IPS-15b (cell line): ENCODE measurements at regions not wholly inside any gene's neighbourhood (a gene's known extent, or its start where the extent isn't known, plus 50 kb on each side); places are given as distances from the start of the nearest gene placed in this dataset.
"Not testable (repeated sequence)": the region's sequence is repeated elsewhere in the genome, so short reads cannot be mapped to it uniquely, and the experiment has no call there.

Experiments
- H3K27me3 ChIP-seq: one replicate; pipeline ENCODE4 v1.6.1; 2013; ENCODE audit warnings: low read length; ENCODE audit not compliant: control insufficient read depth, insufficient read depth
- H3K36me3 ChIP-seq: one replicate; pipeline ENCODE4 v1.6.1; 2013; ENCODE audit warnings: low read length; ENCODE audit not compliant: control insufficient read depth, insufficient read depth
- H3K4me1 ChIP-seq: one replicate; pipeline ENCODE4 v1.6.1; 2013; ENCODE audit warnings: mild to moderate bottlenecking, low read length; ENCODE audit not compliant: control insufficient read depth, insufficient read depth
- H3K4me3 ChIP-seq: one replicate; pipeline ENCODE4 v1.5.1; 2013; ENCODE audit warnings: low read depth, low read length
- H3K9ac ChIP-seq: one replicate; pipeline ENCODE4 v1.6.1; 2013; ENCODE audit warnings: low read depth, mild to moderate bottlenecking, low read length
- H3K9me3 ChIP-seq: one replicate; pipeline ENCODE4 v1.6.1; 2013; ENCODE audit warnings: mild to moderate bottlenecking, low read length; ENCODE audit not compliant: control insufficient read depth, insufficient read depth

GRCh38 chr10:60479305-60480020 is 89.8 kb upstream of the ANK3 start:
- Histone ChIP-seq H3K4me1 (peaks cover 3% of the 10 kb centered on the region), H3K9ac (no peak overlapping the region), H3K36me3 (no peaks in the 10 kb centered on the region), H3K4me3 (no peak overlapping the region), H3K9me3 (no peaks in the 10 kb centered on the region), H3K27me3 (no peaks in the 10 kb centered on the region)

- H3K4me1 ChIP-seq, result peaks cover 3% of the 10 kb centered on the region
- no peaks in the 10 kb centered on the region for H3K9me3 ChIP-seq
- H3K27me3 ChIP-seq, result no peaks in the 10 kb centered on the region
- H3K4me3 ChIP-seq, result no peak overlapping the region
- no peak overlapping the region for H3K9ac ChIP-seq
- no peaks in the 10 kb centered on the region for H3K36me3 ChIP-seq
Observed at GRCh38 chr10:60476451-60476850, 86.8 kb upstream of the ANK3 start.

GRCh38 chr10:60473557-60473956 is 83.9 kb upstream of the ANK3 start:
- H3K9me3 ChIP-seq, result no peaks in the 10 kb centered on the region
- no peaks in the 10 kb centered on the region for H3K27me3 ChIP-seq
- no peak overlapping the region for H3K4me3 ChIP-seq
- H3K4me1 ChIP-seq, result no peaks in the 10 kb centered on the region
- no peaks in the 10 kb centered on the region for H3K36me3 ChIP-seq
- no peak overlapping the region for H3K9ac ChIP-seq

GRCh38 chr10:60470091-60470490 is 80.4 kb upstream of the ANK3 start:
- H3K27me3 ChIP-seq, result no peaks in the 10 kb centered on the region
- no peaks in the 10 kb centered on the region for H3K4me1 ChIP-seq
- H3K9ac ChIP-seq, result no peak overlapping the region
- no peaks in the 10 kb centered on the region for H3K9me3 ChIP-seq
- no peaks in the 10 kb centered on the region for H3K36me3 ChIP-seq
- H3K4me3 ChIP-seq, result no peak overlapping the region

GRCh38 chr10:60469147-60469546 is 79.5 kb upstream of the ANK3 start:
- H3K4me3 ChIP-seq, H3K9ac ChIP-seq, H3K27me3 ChIP-seq, H3K36me3 ChIP-seq, H3K4me1 ChIP-seq, H3K9me3 ChIP-seq: not testable (repeated sequence)

- H3K4me1 ChIP-seq, result no peaks in the 10 kb centered on the region
- no peak overlapping the region for H3K4me3 ChIP-seq
- no peak overlapping the region for H3K9ac ChIP-seq
- no peaks in the 10 kb centered on the region for H3K27me3 ChIP-seq
- no peaks in the 10 kb centered on the region for H3K36me3 ChIP-seq
- no peaks in the 10 kb centered on the region for H3K9me3 ChIP-seq
Observed at GRCh38 chr10:60467202-60467546, 77.5 kb upstream of the ANK3 start.

- H3K9ac ChIP-seq, result no peak overlapping the region
- H3K36me3 ChIP-seq, result no peaks in the 10 kb centered on the region
- H3K27me3 ChIP-seq, result no peaks in the 10 kb centered on the region
- H3K4me1 ChIP-seq, result no peaks in the 10 kb centered on the region
- no peak overlapping the region for H3K4me3 ChIP-seq
- H3K9me3 ChIP-seq, result no peaks in the 10 kb centered on the region
Observed at GRCh38 chr10:60466267-60467201, 76.9 kb upstream of the ANK3 start.

- no peaks in the 10 kb centered on the region for H3K36me3 ChIP-seq
- H3K27me3 ChIP-seq, result no peaks in the 10 kb centered on the region
- no peaks in the 10 kb centered on the region for H3K9me3 ChIP-seq
- no peak overlapping the region for H3K9ac ChIP-seq
- H3K4me3 ChIP-seq, result no peak overlapping the region
- no peaks in the 10 kb centered on the region for H3K4me1 ChIP-seq
Observed at GRCh38 chr10:60465801-60466200, 76.1 kb upstream of the ANK3 start.

- Histone ChIP-seq H3K4me1 (no peaks in the 10 kb centered on the region), H3K27me3 (no peaks in the 10 kb centered on the region), H3K4me3 (no peak overlapping the region), H3K9me3 (no peaks in the 10 kb centered on the region), H3K36me3 (no peaks in the 10 kb centered on the region), H3K9ac (no peak overlapping the region)
Observed at GRCh38 chr10:60464659-60465058, 75.0 kb upstream of the ANK3 start.

- Histone ChIP-seq H3K9ac (no peak overlapping the region), H3K4me3 (no peak overlapping the region)
Observed at GRCh38 chr10:60463746-60464145, 74.1 kb upstream of the ANK3 start.

GRCh38 chr10:60461688-60462087 is 72.0 kb upstream of the ANK3 start:
- no peaks in the 10 kb centered on the region for H3K4me1 ChIP-seq
- H3K9ac ChIP-seq, result no peak overlapping the region
- H3K27me3 ChIP-seq, result no peaks in the 10 kb centered on the region
- H3K4me3 ChIP-seq, result no peak overlapping the region
- no peaks in the 10 kb centered on the region for H3K9me3 ChIP-seq
- H3K36me3 ChIP-seq, result no peaks in the 10 kb centered on the region

More at GRCh38 chr10:60463746-60464145, 74.1 kb upstream of the ANK3 start:
- Histone ChIP-seq H3K4me1 (no peaks in the 10 kb centered on the region), H3K36me3 (no peaks in the 10 kb centered on the region), H3K27me3 (no peaks in the 10 kb centered on the region), H3K9me3 (no peaks in the 10 kb centered on the region)
